NCI-H1930 (cell line): ENCODE measurements at regions not wholly inside any gene's neighbourhood (a gene's known extent, or its start where the extent isn't known, plus 50 kb on each side); places are given as distances from the start of the nearest gene placed in this dataset.

Experiments
- DNase-seq, 2 experiments: peaks; one replicate each; lab custom pipeline; 2025; lab: John Stamatoyannopoulos, UW

- DNase-seq = no peak
These were observed 53.3 kb upstream of the ATP1B1 start for GRCh38 chr1:169053196-169053595.
